ENCODE measurements at regions not wholly inside any gene's neighbourhood (a gene's known extent, or its start where the extent isn't known, plus 50 kb on each side); places are given as distances from the start of the nearest gene placed in this dataset.
"Not testable (repeated sequence)": the region's sequence is repeated elsewhere in the genome, so short reads cannot be mapped to it uniquely, and the experiment has no call there.

- Histone ChIP-seq H3K27ac (ENCODE audit: low read depth in 2 of 2, low read length in 2 of 2) (no peak overlapping the region), H3K4me1 (ENCODE audit: control insufficient read depth in 2 of 2, insufficient read depth in 2 of 2, low read length in 2 of 2) (no peaks in the 10 kb centered on the region), H3K9ac (ENCODE audit: low read depth in 1 of 2, low read length in 2 of 2) (no peak overlapping the region), H3K4me3 (ENCODE audit: low read length in 2 of 2) (no peak overlapping the region), H3K27me3 (ENCODE audit: control insufficient read depth in 2 of 2, insufficient read depth in 2 of 2, low read length in 2 of 2) (no peaks in the 10 kb centered on the region), H3K9me3 (ENCODE audit: control insufficient read depth in 2 of 2, low read length in 2 of 2) (no peaks in the 10 kb centered on the region), H3K36me3 (ENCODE audit: control insufficient read depth in 2 of 2, insufficient read depth in 2 of 2, low read length in 2 of 2) (no peaks in the 10 kb centered on the region)
Observed at GRCh38 chr12:127158385-127159061, 1108.4 kb upstream of the TMEM132C start.

GRCh38 chr12:127161466-127161865, 1105.5 kb upstream of the TMEM132C start:
- no peaks in the 10 kb centered on the region for H3K9me3 ChIP-seq (ENCODE audit: control insufficient read depth in 2 of 2, low read length in 2 of 2)
- no peak overlapping the region for H3K9ac ChIP-seq (ENCODE audit: low read depth in 1 of 2, low read length in 2 of 2)
- no peak overlapping the region for H3K4me3 ChIP-seq (ENCODE audit: low read length in 2 of 2)
- H3K4me1 ChIP-seq (ENCODE audit: control insufficient read depth in 2 of 2, insufficient read depth in 2 of 2, low read length in 2 of 2): peaks cover 0 to 2% of the 10 kb centered on the region in 2 donors
- H3K27ac ChIP-seq (ENCODE audit: low read depth in 2 of 2, low read length in 2 of 2): no peak overlapping the region
- no peaks in the 10 kb centered on the region for H3K36me3 ChIP-seq (ENCODE audit: control insufficient read depth in 2 of 2, insufficient read depth in 2 of 2, low read length in 2 of 2)
- H3K27me3 ChIP-seq (ENCODE audit: control insufficient read depth in 2 of 2, insufficient read depth in 2 of 2, low read length in 2 of 2): no peaks in the 10 kb centered on the region

GRCh38 chr12:127162307-127162706, 1104.7 kb upstream of the TMEM132C start:
- Histone ChIP-seq H3K4me3 (ENCODE audit: low read length in 2 of 2) (no peak overlapping the region), H3K4me1 (ENCODE audit: control insufficient read depth in 2 of 2, insufficient read depth in 2 of 2, low read length in 2 of 2) (peaks cover 0 to 2% of the 10 kb centered on the region in 2 donors), H3K27me3 (ENCODE audit: control insufficient read depth in 2 of 2, insufficient read depth in 2 of 2, low read length in 2 of 2) (no peaks in the 10 kb centered on the region), H3K27ac (ENCODE audit: low read depth in 2 of 2, low read length in 2 of 2) (no peak overlapping the region), H3K9me3 (ENCODE audit: control insufficient read depth in 2 of 2, low read length in 2 of 2) (no peaks in the 10 kb centered on the region), H3K36me3 (ENCODE audit: control insufficient read depth in 2 of 2, insufficient read depth in 2 of 2, low read length in 2 of 2) (no peaks in the 10 kb centered on the region), H3K9ac (ENCODE audit: low read depth in 1 of 2, low read length in 2 of 2) (no peak overlapping the region)

- Histone ChIP-seq H3K27me3 (ENCODE audit: control insufficient read depth in 2 of 2, insufficient read depth in 2 of 2, low read length in 2 of 2) (no peaks in the 10 kb centered on the region), H3K4me3 (ENCODE audit: low read length in 2 of 2) (no peak overlapping the region), H3K27ac (ENCODE audit: low read depth in 2 of 2, low read length in 2 of 2) (no peak overlapping the region), H3K9me3 (ENCODE audit: control insufficient read depth in 2 of 2, low read length in 2 of 2) (no peaks in the 10 kb centered on the region), H3K36me3 (ENCODE audit: control insufficient read depth in 2 of 2, insufficient read depth in 2 of 2, low read length in 2 of 2) (no peaks in the 10 kb centered on the region), H3K9ac (ENCODE audit: low read depth in 1 of 2, low read length in 2 of 2) (no peak overlapping the region), H3K4me1 (ENCODE audit: control insufficient read depth in 2 of 2, insufficient read depth in 2 of 2, low read length in 2 of 2) (peaks cover 0 to 2% of the 10 kb centered on the region in 2 donors)
Observed at GRCh38 chr12:127162902-127163301, 1104.1 kb upstream of the TMEM132C start.

- H3K36me3 ChIP-seq (ENCODE audit: control insufficient read depth in 2 of 2, insufficient read depth in 2 of 2, low read length in 2 of 2): no peaks in the 10 kb centered on the region
- H3K9me3 ChIP-seq (ENCODE audit: control insufficient read depth in 2 of 2, low read length in 2 of 2): no peaks in the 10 kb centered on the region
- H3K4me1 ChIP-seq (ENCODE audit: control insufficient read depth in 2 of 2, insufficient read depth in 2 of 2, low read length in 2 of 2): peaks cover 0 to 2% of the 10 kb centered on the region in 2 donors
- no peaks in the 10 kb centered on the region for H3K27me3 ChIP-seq (ENCODE audit: control insufficient read depth in 2 of 2, insufficient read depth in 2 of 2, low read length in 2 of 2)
- H3K4me3 ChIP-seq (ENCODE audit: low read length in 2 of 2): peak overlapping the region; percentile 51 to 68
- peak overlapping the region; percentile 65 to 67 for H3K27ac ChIP-seq (ENCODE audit: low read depth in 2 of 2, low read length in 2 of 2)
- peak overlapping the region; percentile 26 to 49 for H3K9ac ChIP-seq (ENCODE audit: low read depth in 1 of 2, low read length in 2 of 2)
Observed at GRCh38 chr12:127165567-127166392, 1101.2 kb upstream of the TMEM132C start.

GRCh38 chr12:127169321-127170181, 1097.4 kb upstream of the TMEM132C start:
- Histone ChIP-seq H3K27me3 (ENCODE audit: control insufficient read depth in 2 of 2, insufficient read depth in 2 of 2, low read length in 2 of 2) (no peaks in the 10 kb centered on the region), H3K9me3 (ENCODE audit: control insufficient read depth in 2 of 2, low read length in 2 of 2) (no peaks in the 10 kb centered on the region), H3K36me3 (ENCODE audit: control insufficient read depth in 2 of 2, insufficient read depth in 2 of 2, low read length in 2 of 2) (no peaks in the 10 kb centered on the region)

GRCh38 chr12:127170226-127171180, 1096.5 kb upstream of the TMEM132C start:
- Histone ChIP-seq H3K4me1 (ENCODE audit: control insufficient read depth in 2 of 2, insufficient read depth in 2 of 2, low read length in 2 of 2) (peaks cover 0 to 2% of the 10 kb centered on the region in 2 donors), H3K9ac (ENCODE audit: low read depth in 1 of 2, low read length in 2 of 2) (no peak overlapping the region), H3K27me3 (ENCODE audit: control insufficient read depth in 2 of 2, insufficient read depth in 2 of 2, low read length in 2 of 2) (no peaks in the 10 kb centered on the region), H3K9me3 (ENCODE audit: control insufficient read depth in 2 of 2, low read length in 2 of 2) (no peaks in the 10 kb centered on the region), H3K36me3 (ENCODE audit: control insufficient read depth in 2 of 2, insufficient read depth in 2 of 2, low read length in 2 of 2) (no peaks in the 10 kb centered on the region), H3K27ac (ENCODE audit: low read depth in 2 of 2, low read length in 2 of 2) (no peak overlapping the region), H3K4me3 (ENCODE audit: low read length in 2 of 2) (no peak overlapping the region)

More at GRCh38 chr12:127169321-127170181, 1097.4 kb upstream of the TMEM132C start:
- Histone ChIP-seq H3K27ac (ENCODE audit: low read depth in 2 of 2, low read length in 2 of 2) (no peak overlapping the region), H3K4me1 (ENCODE audit: control insufficient read depth in 2 of 2, insufficient read depth in 2 of 2, low read length in 2 of 2) (peaks cover 0 to 2% of the 10 kb centered on the region in 2 donors), H3K9ac (ENCODE audit: low read depth in 1 of 2, low read length in 2 of 2) (no peak overlapping the region), H3K4me3 (ENCODE audit: low read length in 2 of 2) (no peak overlapping the region)

GRCh38 chr12:127172861-127173260, 1094.1 kb upstream of the TMEM132C start:
- Histone ChIP-seq H3K27me3 (ENCODE audit: control insufficient read depth in 2 of 2, insufficient read depth in 2 of 2, low read length in 2 of 2) (no peaks in the 10 kb centered on the region), H3K4me1 (ENCODE audit: control insufficient read depth in 2 of 2, insufficient read depth in 2 of 2, low read length in 2 of 2) (no peaks in the 10 kb centered on the region), H3K9ac (ENCODE audit: low read depth in 1 of 2, low read length in 2 of 2) (no peak overlapping the region), H3K9me3 (ENCODE audit: control insufficient read depth in 2 of 2, low read length in 2 of 2) (no peaks in the 10 kb centered on the region), H3K27ac (ENCODE audit: low read depth in 2 of 2, low read length in 2 of 2) (no peak overlapping the region), H3K4me3 (ENCODE audit: low read length in 2 of 2) (no peak overlapping the region), H3K36me3 (ENCODE audit: control insufficient read depth in 2 of 2, insufficient read depth in 2 of 2, low read length in 2 of 2) (no peaks in the 10 kb centered on the region)

GRCh38 chr12:127173971-127174370, 1093.0 kb upstream of the TMEM132C start:
- not testable (repeated sequence) for H3K36me3 ChIP-seq (ENCODE audit: control insufficient read depth in 2 of 2, insufficient read depth in 2 of 2, low read length in 2 of 2); H3K9ac ChIP-seq (ENCODE audit: low read depth in 1 of 2, low read length in 2 of 2); H3K27me3 ChIP-seq (ENCODE audit: control insufficient read depth in 2 of 2, insufficient read depth in 2 of 2, low read length in 2 of 2); H3K9me3 ChIP-seq (ENCODE audit: control insufficient read depth in 2 of 2, low read length in 2 of 2); H3K4me1 ChIP-seq (ENCODE audit: control insufficient read depth in 2 of 2, insufficient read depth in 2 of 2, low read length in 2 of 2); H3K4me3 ChIP-seq (ENCODE audit: low read length in 2 of 2); H3K27ac ChIP-seq (ENCODE audit: low read depth in 2 of 2, low read length in 2 of 2)
